Liver (tissue), 8 donors: ENCODE measurements at regions not wholly inside any gene's neighbourhood (a gene's known extent, or its start where the extent isn't known, plus 50 kb on each side); places are given as distances from the start of the nearest gene placed in this dataset.
A peak's percentile ranks its signal among the peaks of the same experiment; 100 is the strongest.

ENCODE experiments used
- DNase-seq: peaks from one replicate; pipeline ENCODE4 v3.0.0-alpha.2; 2017; ENCODE audit warnings: low spot score
- H3K27ac ChIP-seq, 2 donors: one replicate each; pipeline ENCODE4 v1.7.0; 2013; ENCODE audit warnings: inconsistent platforms in 2 of 2, low read length in 2 of 2, control low read depth in 1 of 2, low read depth in 1 of 2, mild to moderate bottlenecking in 1 of 2
- H3K27me3 ChIP-seq, 4 donors: one replicate each; pipeline versions ENCODE4 v1.6.1 to v1.7.0; 2013; ENCODE audit warnings: low read length in 3 of 4, inconsistent platforms in 1 of 4, mild to moderate bottlenecking in 1 of 4, moderate library complexity in 1 of 4; ENCODE audit not compliant: control insufficient read depth in 4 of 4, insufficient read depth in 4 of 4
- H3K36me3 ChIP-seq, 4 donors: one replicate each; pipeline versions ENCODE4 v1.6.1 to v1.7.0; 2013; ENCODE audit warnings: low read length in 3 of 4, mild to moderate bottlenecking in 3 of 4, low read depth in 1 of 4, moderate library complexity in 1 of 4; ENCODE audit not compliant: control insufficient read depth in 4 of 4, insufficient read depth in 3 of 4
- H3K4me1 ChIP-seq, 4 donors: one replicate each; pipeline versions ENCODE4 v1.6.1 to v1.7.0; 2013; ENCODE audit warnings: low read length in 3 of 4, mild to moderate bottlenecking in 3 of 4, moderate library complexity in 1 of 4; ENCODE audit not compliant: control insufficient read depth in 4 of 4, insufficient read depth in 4 of 4
- H3K4me3 ChIP-seq, 3 donors: one replicate each; pipeline versions ENCODE4 v1.6.1 to v1.7.0; 2013; ENCODE audit warnings: low read length in 3 of 3, control low read depth in 1 of 3, low read depth in 1 of 3, mild to moderate bottlenecking in 1 of 3
- H3K9ac ChIP-seq, 2 donors: one replicate each; pipeline ENCODE4 v1.7.0; 2013; ENCODE audit warnings: low read length in 2 of 2, mild to moderate bottlenecking in 2 of 2, moderate library complexity in 2 of 2, control low read depth in 1 of 2, low read depth in 1 of 2
- H3K9me3 ChIP-seq, 4 donors: one replicate each; pipeline versions ENCODE4 v1.6.1 to v1.7.0; 2013; ENCODE audit warnings: low read length in 3 of 4; ENCODE audit not compliant: control insufficient read depth in 4 of 4
- ATF3 ChIP-seq: IDR thresholded peaks from 2 replicates; pipeline ENCODE4 v1.6.1; 2016; ENCODE audit warnings: antibody characterized with exemption
- CTCF ChIP-seq: fragments of 150-350 bp; IDR thresholded peaks from 2 replicates; pipeline ENCODE4 v1.5.1; 2017; ENCODE audit warnings: improper control_type of control experiment, low read depth, low read length; ENCODE audit not compliant: missing input control
- EGR1 ChIP-seq, 2 donors: IDR thresholded peaks; 2 replicates each; pipeline ENCODE4 v1.6.1; 2016 to 2018; ENCODE audit warnings: antibody characterized with exemption in 2 of 2, low read depth in 2 of 2
- FOXA2 ChIP-seq: IDR thresholded peaks from 2 replicates; pipeline ENCODE4 v1.6.1; 2016; ENCODE audit warnings: antibody characterized with exemption
- GABPA ChIP-seq, 2 donors: IDR thresholded peaks in 1 of 2; conservative IDR thresholded peaks in 1 of 2; 2 replicates each; pipeline ENCODE4 v1.6.1; 2016; ENCODE audit warnings: antibody characterized with exemption in 2 of 2, mild to moderate bottlenecking in 1 of 2, moderate library complexity in 1 of 2
- HNF4A ChIP-seq, 2 donors: conservative IDR thresholded peaks; 2 replicates each; pipeline ENCODE4 v1.6.1; 2016; ENCODE audit warnings: antibody characterized with exemption in 2 of 2, mild to moderate bottlenecking in 2 of 2
- HNF4G ChIP-seq: IDR thresholded peaks from 2 replicates; pipeline ENCODE4 v1.6.1; 2016; ENCODE audit warnings: antibody characterized with exemption
- JUND ChIP-seq, 2 donors: IDR thresholded peaks; 2 replicates each; pipeline ENCODE4 v1.6.1; 2016; ENCODE audit warnings: antibody characterized with exemption in 2 of 2
- MAX ChIP-seq: IDR thresholded peaks from 2 replicates; pipeline ENCODE4 v1.6.1; 2016; ENCODE audit warnings: antibody characterized with exemption
- NR2F2 ChIP-seq: IDR thresholded peaks from 2 replicates; pipeline ENCODE4 v1.6.1; 2016; ENCODE audit warnings: antibody characterized with exemption
- REST ChIP-seq: IDR thresholded peaks from 2 replicates; pipeline ENCODE4 v1.6.1; 2016; ENCODE audit warnings: antibody characterized with exemption, mild to moderate bottlenecking
- RXRA ChIP-seq, 2 donors: IDR thresholded peaks; 2 replicates each; pipeline ENCODE4 v1.6.1; 2017 to 2018; ENCODE audit warnings: antibody characterized with exemption in 2 of 2, mild to moderate bottlenecking in 1 of 2
- SP1 ChIP-seq: IDR thresholded peaks from 2 replicates; pipeline ENCODE4 v1.6.1; 2018; ENCODE audit warnings: antibody characterized with exemption, mild to moderate bottlenecking
- TAF1 ChIP-seq: conservative IDR thresholded peaks from 2 replicates; pipeline ENCODE4 v1.6.1; 2016; ENCODE audit warnings: antibody characterized with exemption, mild to moderate bottlenecking
- YY1 ChIP-seq: IDR thresholded peaks from 2 replicates; pipeline ENCODE4 v1.6.1; 2016; ENCODE audit warnings: antibody characterized with exemption, mild to moderate bottlenecking
- WGBS: extraction: QIAGEN DNeasy Blood & Tissue Kit; methylation state at CpG from one replicate; pipeline ENCODE4 v1.1.7; 2013; 5-methylcytosine and 5-hydroxymethylcytosine counted together
- donor health status: healthy.
- donor health status: healthy.
- donor health status: healthy.
- donor health status: healthy.
- donor health status: healthy.

- Histone ChIP-seq H3K27ac (no peak overlapping the region), H3K4me3 (no peak overlapping the region), H3K4me1 (no peaks in the 10 kb centered on the region), H3K9ac (no peak overlapping the region), H3K9me3 (no peaks in the 10 kb centered on the region), H3K27me3 (no peaks in the 10 kb centered on the region), H3K36me3 (no peaks in the 10 kb centered on the region)
- TF ChIP-seq RXRA (IDR thresholded peaks at IDR 0.05), result no peak
- TF ChIP-seq FOXA2, result no peak
- TF ChIP-seq GABPA (IDR thresholded peaks at IDR 0.05 in 1 of 2, conservative IDR thresholded peaks at IDR 0.05 in 1 of 2), result no peak
- TF ChIP-seq SP1, result no peak
- no peak for TF ChIP-seq TAF1
- 75% methylated on average over 3 of the region's 3 CpGs for WGBS
- no peak for DNase-seq
Measured at GRCh38 chr2:164323978-164324377, 297.3 kb downstream of the GRB14 start.

- DNase-seq, result no peak
- Histone ChIP-seq H3K27ac (no peak overlapping the region), H3K9ac (no peak overlapping the region), H3K4me1 (no peaks in the 10 kb centered on the region), H3K4me3 (no peak overlapping the region), H3K9me3 (no peaks in the 10 kb centered on the region), H3K36me3 (no peaks in the 10 kb centered on the region), H3K27me3 (no peaks in the 10 kb centered on the region)
- 44% methylated on average over 4 of the region's 4 CpGs for WGBS
- no peak for TF ChIP-seq SP1
- no peak for TF ChIP-seq ATF3
- TF ChIP-seq REST, result no peak
- peak in 1 of 2 donors; percentile 24 for TF ChIP-seq RXRA (IDR thresholded peaks at IDR 0.05)
- TF ChIP-seq NR2F2, result peak; percentile 35
- TF ChIP-seq GABPA (IDR thresholded peaks at IDR 0.05 in 1 of 2, conservative IDR thresholded peaks at IDR 0.05 in 1 of 2), result no peak
Measured at GRCh38 chr2:164314148-164314547, 307.1 kb downstream of the GRB14 start.

GRCh38 chr2:164306872-164307271 lies 314.4 kb downstream of the GRB14 start:
- 70% methylated on average over 2 of the region's 2 CpGs for WGBS

More at GRCh38 chr2:164306872-164307271, 314.4 kb downstream of the GRB14 start:
- H3K36me3 ChIP-seq, result no peaks in the 10 kb centered on the region
- no peaks in the 10 kb centered on the region for H3K4me1 ChIP-seq
- H3K9ac ChIP-seq, result no peak overlapping the region
- H3K9me3 ChIP-seq, result no peaks in the 10 kb centered on the region
- no peak for TF ChIP-seq EGR1 (IDR thresholded peaks at IDR 0.05; ENCODE audit: low read depth in 2 of 2)
- no peak for TF ChIP-seq FOXA2
- no peak for TF ChIP-seq HNF4G
- no peak for TF ChIP-seq REST
- TF ChIP-seq YY1, result no peak
- TF ChIP-seq MAX, result no peak
- TF ChIP-seq RXRA (IDR thresholded peaks at IDR 0.05), result no peak
- no peak for TF ChIP-seq JUND (IDR thresholded peaks at IDR 0.05)
- no peak for TF ChIP-seq CTCF
- no peak for TF ChIP-seq HNF4A (conservative IDR thresholded peaks at IDR 0.05)
- TF ChIP-seq SP1, result no peak
- H3K27ac ChIP-seq, result no peak overlapping the region
- H3K27me3 ChIP-seq, result no peaks in the 10 kb centered on the region
- H3K4me3 ChIP-seq, result no peak overlapping the region
- no peak for DNase-seq
